NCI-H748 (cell line): ENCODE measurements at regions not wholly inside any gene's neighbourhood (a gene's known extent, or its start where the extent isn't known, plus 50 kb on each side); places are given as distances from the start of the nearest gene placed in this dataset.
"Not testable (repeated sequence)": the region's sequence is repeated elsewhere in the genome, so short reads cannot be mapped to it uniquely, and the experiment has no call there.

Source experiments
- DNase-seq: peaks from one replicate; lab custom pipeline; 2025; ENCODE audit not compliant: unreplicated experiment; lab: John Stamatoyannopoulos, UW

DNA sequence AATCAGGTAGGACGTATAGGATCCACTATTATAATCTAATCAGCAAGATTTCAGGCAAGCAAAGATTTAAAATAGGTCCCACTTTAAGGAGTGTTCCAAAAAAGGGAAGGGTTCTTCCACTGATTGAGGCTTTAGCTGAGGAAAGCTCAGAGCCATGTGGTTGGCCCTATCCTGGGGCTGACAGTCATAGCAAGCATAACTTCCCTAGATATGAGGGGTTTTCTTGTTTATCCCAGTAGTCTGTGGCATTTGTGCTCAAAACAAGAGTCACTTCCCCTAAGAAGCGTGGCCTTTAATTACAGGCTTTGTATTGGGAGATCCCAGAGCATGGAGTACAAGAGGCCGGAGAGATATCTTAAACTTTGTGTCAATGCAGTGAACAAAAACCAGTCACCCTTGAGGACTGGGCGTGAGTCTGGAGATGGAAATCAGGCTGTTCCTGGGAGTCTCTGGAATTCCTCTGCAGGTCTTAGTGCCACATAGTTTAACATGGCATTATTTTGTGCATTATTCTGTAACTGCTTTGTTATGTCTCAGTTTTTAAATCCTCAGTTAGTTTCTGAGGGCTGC is 136.9 kb upstream of the FBXO11 start:
- DNase-seq, result no peak

DNA sequence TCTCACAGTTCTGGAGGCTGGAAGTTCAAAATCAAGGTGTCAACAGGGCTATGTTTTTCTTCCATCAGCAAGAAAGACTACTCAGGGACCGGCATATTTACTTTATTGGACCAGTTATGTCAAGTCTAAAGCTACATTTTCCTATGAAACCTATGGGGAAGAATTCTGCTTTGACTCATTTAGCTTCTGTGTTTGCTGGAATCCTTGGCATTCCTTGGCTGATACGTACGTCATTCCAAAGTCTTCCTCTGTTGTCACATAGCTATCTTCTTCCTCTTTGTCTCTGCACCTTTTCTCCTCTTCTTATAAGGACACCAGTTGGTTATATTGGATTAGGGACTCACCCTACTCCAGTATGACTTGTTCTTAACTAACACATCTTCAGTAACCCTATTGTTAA is 137.4 kb upstream of the FBXO11 start:
- no peak for DNase-seq

DNA sequence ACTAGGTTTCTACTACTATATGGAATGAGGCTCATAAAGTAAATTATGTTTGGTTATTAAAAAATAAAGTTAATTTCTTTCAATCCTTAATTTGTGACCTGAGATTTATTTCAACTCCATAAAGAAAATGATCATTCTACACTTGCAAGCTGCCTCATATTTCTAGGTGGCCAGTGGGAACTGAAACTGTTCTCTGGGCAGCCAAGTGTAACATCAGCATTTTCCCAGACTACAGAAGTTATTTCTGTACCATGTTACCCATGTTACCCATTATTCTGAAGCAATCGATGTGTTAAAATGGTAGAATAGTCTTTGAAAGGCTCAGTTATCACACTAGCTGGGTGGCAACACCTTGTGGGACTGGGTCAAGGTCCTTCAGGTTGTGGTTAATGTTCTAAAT is 139.3 kb upstream of the FBXO11 start:
- no peak for DNase-seq

DNA sequence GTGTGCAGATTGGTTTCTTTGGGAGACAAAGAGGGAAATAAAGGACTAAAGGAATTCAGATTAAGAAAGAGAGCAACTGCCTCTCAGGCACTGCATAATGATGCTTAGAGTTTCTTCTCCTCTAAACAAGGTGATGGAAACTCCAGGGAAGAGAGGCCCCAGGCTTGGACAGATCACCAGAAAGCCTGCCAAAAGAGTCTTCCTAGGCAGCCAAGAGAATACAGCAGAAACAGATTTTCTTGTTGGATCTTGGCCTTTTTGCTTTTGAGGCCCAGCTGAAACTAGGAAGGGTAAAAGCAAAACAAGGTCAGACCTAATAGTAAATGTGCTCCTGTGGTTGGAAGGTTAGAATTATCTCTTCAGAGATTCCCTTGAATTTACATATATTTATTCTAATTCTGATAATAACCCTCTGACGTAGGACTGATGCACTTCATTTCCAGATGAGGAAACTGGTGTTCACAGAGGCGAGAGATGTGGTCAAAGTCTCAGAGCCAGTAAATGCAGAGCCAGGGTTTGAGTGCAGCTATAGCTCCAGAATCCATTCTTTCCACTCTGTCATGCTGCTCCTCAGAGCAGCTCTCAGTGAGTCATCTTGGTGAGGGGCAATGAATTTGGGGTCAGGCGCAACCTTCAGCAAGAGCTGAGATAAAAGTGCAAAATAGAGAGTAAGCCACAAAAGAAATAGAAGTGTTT is 142.3 kb upstream of the FBXO11 start:
- no peak for DNase-seq

DNA sequence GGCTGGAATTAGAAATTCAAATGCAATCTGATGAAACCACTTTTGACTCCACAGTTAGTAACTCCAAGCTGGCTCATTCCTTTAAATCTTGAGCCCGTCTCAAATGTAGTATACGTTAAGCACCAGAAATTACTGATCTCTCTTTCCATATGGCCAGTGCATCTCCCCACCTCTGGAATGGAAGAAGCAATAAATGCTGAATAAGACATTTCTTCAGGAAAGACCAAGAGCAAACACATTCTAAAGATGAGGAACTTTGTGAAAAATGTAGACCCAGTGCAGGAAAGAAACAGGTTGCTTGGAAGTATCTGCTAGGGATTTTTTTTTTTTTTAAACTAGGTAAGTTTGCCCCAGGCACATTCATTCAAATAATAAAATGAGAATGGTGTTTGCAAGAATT is 143.1 kb upstream of the FBXO11 start:
- DNase-seq, result no peak

DNA sequence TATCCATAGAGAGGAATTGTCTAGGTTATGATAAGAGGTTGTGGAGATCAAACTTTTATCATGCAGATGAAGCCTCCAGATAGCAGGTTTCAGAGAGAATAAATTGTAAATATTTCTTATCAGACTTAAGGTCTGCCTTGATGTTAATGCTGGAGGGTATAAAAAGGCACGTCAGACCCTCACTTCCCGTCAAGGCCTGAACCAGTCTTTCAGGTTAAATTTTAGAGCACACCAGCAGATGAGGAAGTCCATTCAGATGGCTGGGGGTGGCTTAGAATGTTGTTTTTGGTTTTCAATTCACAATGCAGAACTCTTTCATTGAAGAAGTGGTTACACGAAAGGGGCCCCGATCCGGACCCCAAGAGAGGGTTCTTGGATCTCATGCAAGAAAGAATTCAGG is 144.4 kb upstream of the FBXO11 start:
- no peak for DNase-seq

GRCh38 chr2:48059975-48060374 is 153.7 kb upstream of the FBXO11 start:
- DNase-seq, result no peak

DNA sequence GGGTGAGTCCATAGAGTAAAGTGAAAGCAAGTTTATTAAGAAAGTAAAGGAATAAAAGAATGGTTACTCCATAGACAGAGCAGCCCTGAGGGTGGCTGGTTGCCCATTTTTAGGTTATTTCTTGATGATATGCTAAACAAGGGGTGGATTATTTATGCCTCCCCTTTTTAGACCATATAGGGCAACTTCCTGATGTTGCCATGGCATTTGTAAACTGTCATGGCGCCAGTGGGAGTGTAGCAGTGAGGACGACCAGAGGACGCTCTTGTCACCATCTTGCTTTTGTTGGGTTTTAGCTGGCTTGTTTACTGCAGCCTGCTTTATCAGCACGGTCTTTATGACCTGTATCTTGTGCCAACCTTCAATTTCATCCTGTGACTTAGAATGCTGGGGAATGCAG is 155.4 kb upstream of the FBXO11 start:
- not testable (repeated sequence) for DNase-seq

DNA sequence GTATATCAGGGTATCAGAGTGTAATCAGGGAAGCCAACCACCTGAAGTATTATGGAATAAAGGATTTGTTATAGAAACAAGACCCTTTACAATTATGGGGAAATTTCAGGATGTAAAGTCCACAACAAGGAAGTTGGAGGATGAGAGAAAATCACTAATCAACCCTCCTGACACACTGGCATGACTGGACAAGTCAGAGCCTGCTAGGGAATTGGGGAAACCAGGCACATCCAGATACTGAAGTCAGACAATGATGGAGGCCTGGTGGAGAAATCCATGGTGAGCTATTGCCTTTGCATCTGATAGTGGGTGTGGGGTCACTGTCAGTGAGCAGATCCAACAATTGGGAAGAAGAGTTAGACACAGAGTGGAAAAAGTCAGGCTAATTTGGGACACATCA is 158.8 kb upstream of the FBXO11 start:
- DNase-seq, result no peak

GRCh38 chr2:48066000-48066399 is 159.7 kb upstream of the FBXO11 start:
- no peak for DNase-seq

DNA sequence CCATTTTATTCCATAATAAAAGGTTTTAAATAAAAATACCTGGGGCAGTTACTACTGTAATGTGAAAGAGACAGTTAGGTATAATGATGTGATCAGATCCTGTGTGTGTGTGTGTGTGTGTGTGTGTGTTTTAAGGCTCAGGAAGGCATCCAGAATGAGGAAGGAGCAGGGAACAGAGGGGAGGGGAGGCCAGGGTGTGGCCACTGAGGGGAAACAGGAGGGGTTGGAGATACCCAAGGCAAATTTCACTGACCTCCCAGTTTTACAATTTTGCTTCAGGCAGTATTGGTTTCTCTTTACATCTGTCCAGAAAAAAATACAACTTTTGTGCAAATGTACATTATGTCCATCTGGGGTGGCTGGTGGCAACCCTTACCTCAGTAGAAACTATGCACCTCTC is 163.5 kb upstream of the FBXO11 start:
- DNase-seq, result no peak

DNA sequence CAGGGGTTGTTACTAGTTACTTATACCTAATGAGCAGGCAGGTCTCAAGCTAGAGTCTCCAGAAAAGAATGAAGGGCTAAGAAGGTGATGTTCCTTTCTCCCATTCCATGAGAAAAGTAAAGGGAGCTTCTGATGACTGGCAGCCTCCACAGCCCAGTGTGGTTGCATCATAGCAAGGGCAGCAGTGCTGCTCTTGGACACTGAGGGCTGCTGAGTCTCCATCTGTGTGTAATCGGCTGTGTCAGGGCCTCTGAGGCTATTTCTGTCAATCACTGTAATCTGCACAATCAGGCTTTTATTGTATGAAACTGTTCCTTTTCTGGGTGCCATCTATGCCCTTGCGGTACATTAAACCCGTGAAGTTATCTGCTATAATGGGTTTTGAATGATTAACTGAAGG is 164.1 kb upstream of the FBXO11 start:
- no peak for DNase-seq

DNA sequence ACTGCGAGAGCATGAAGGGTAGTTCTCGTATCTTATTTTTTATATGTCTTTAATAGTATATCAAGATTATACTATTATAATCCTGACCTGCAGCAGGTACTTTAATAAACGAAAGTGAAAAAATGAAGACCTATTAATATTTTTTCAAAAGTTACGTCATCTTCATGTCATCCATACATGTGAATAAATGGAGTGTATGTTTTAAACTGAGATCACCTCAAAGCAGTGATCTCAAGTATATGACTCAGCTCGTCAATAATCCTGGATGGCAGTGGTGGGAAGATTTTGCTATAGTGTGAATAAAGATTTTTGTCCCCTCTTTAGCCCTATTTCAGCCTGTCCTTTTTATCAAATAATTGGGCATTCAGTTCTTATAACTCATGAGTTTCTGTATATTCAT is 166.3 kb upstream of the FBXO11 start:
- no peak for DNase-seq

DNA sequence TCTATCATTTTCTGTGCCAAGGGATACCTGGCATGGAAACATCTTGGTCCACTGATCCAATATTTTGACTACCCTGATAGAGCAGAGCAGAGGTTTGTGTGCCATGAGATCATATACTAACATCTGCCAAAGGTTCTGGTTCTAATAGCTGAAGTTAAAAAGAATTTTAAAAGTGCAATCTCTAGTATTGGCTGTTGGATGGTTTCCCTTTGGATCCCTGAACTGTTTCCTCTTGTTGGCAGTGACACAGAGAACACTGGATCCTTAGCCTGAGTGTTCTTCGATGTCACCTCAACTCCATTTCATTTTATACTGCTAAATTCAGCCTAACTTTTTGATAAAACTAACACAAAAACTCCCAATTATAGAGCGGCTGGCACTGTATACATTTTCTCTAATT is 169.3 kb upstream of the FBXO11 start:
- DNase-seq, result no peak

DNA sequence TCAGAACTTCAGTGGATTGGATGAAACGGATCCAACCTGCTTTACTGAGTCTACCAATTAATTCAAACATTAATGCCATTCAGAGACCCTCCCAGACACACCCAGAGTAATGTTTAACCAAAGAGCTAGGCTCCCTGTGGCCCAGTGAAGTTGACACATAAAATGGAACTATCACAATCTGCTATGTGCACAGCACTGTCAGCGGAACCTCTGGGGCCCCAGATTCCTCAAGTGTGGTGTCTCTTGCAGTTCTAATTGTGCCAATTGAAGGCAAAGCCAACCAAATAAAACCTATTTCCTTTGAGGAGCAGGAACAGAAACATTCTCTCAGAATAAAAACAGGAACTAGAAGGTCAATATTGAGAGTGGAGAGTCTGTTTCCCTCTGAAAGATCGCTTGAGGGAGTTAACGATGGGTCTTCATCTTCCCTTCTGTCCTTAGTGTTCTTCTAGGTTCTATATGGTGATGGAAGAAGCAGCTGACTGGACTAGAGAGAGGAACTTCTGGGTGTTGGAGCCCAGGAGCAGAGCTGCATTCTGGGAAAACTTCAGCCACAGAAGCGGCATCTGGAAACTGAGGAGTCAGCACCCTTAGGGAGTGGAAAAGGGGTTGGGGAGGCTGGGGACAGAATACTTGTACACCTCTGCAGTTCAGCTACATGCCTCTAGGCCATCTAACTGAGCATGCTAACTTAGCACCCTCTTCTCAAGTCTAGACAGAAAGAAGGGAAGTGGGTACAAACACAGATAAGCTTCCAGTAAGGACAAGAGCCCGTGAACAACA is 174.4 kb upstream of the FBXO11 start:
- DNase-seq, result no peak

DNA sequence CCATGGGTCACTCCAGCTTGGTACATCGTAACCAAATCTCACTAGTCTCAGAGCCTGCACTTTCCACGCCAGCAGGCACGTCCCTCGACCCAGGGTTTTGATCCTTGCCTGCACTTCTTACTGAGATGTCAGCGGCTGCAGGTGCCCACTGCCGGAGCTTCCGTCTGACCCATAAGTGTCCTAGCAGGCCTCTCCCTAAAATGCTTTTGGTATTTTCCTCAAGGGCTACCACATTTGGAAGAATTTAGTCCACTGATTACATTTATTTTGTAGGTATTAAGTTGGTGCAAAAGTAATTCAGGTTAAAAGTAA is 175.0 kb upstream of the FBXO11 start:
- DNase-seq, result no peak

DNA sequence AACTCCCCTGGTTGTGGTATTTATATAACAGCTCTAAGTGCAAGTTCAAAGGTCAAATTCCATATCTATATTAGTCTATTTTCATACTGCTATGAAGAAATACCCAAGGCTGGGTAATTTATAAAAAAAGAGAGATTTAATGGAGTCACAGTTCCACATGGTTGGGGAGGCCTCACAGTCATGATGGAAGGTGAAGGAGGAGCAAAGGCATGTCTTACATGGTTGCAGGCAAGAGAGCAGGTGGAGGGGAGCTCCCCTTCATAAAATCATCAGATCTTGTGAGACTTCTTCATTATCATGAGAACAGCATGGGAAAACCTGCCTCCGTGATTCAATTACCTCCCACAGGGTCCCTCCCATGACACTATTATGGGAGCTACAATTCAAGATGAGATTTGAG is 179.6 kb upstream of the FBXO11 start:
- DNase-seq, result no peak

DNA sequence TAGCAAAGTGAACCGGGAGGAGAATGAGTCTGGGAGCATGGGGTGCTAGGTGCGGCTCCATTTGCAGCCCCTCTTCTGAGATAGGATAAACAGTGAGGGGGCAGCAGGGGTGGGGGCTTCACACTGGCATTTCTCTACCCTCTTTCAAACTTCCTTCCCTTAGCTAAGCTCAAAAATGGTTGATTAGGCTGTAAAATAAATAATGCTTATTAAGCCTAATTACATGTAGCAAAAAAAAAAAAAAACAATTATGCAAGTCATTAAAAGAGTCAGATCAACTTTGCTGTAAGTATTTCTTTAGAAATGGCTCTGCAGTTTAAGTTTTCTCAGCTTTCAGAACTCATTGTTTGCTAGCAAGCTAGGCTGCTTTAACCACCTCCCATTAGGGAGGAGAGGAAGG is 182.7 kb upstream of the FBXO11 start:
- no peak for DNase-seq

DNA sequence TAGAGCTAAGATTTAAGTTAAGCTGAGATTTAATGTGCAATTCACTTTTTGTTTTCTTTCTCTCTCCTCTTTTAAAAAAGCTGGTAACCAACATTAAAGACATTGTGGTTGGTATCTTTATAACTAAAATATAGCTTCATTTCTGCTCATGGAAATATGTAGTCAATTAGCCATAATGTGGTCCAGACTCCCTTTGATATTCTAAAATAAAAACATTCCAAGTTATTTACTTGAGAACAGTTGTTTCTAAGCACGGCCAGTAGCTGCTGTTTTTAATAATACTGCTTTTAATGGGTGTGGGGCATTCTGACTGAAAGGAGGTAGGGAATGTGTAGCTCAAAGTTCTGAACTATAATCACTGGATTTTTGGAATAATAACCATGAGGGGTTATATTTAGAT is 183.3 kb upstream of the FBXO11 start:
- no peak for DNase-seq

DNA sequence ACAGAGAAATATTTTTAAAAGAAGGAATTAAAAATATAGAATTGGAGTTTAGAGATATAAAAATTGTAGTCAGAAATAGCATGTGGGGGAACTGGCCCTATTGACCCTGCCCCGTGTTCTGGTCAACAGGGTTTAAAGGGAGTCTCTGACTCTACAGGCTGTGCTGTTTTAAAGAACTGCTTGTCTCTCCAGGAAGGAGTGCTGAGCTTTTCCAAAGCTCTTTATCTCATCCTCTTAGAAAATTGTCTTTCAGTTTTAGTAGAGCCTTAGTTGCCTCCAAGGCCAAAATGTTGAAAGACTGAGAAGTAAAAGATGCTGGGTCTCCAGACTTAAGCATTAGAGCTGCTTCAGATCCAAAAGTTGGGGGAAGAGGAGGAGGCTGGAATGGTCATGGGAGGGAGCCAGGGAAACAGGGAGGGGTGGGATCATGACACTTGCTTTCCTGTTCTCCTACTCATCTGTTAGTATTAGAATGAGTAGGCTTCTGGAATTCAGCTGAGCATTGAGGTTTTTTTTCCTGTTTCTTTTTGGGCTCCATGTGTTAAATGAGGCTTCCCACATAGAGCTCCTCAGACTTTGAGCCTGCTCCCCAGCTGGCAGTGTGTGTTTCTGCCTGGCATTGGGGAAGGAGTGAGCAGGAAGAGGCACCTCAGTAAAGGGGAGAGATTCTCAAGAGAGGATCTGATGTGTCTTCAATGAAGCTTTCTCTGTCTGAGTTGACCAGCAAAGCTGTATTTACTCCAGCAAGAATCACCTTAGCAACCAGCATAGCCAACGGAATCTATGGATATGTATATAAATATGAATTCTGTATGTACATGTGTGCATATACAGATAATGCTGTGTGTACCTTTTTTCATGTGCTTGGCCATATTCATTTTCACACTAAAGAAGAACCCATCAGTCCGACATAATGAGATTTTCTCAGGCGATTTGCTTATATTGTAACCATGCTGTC is 186.8 kb upstream of the FBXO11 start:
- no peak for DNase-seq

DNA sequence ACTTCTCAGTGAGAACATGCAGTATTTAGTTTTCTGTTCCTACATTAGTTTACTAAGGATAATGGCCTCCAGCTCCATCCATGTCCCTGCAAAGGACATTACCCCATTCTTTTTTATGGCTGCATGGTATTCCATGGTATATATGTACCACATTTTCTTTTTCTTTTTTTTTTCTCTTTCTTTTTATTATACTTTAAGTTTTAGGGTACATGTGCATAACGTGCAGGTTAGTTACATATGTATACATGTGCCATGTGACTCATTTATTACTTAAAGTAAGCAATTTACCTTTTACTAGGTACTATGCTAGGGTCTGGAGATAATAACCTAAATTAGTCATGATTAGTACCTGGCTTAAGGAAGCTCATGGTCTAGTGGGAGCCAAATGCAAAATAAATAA is 190.5 kb upstream of the FBXO11 start:
- DNase-seq, result not testable (repeated sequence)

- no peak for DNase-seq
These were observed 192.2 kb upstream of the FBXO11 start for GRCh38 chr2:48098539-48098938.
